ENCODE measurements at regions not wholly inside any gene's neighbourhood (a gene's known extent, or its start where the extent isn't known, plus 50 kb on each side); places are given as distances from the start of the nearest gene placed in this dataset.

- DNase-seq (no peak), ATAC-seq (no peak)
- no peaks in the 10 kb centered on the region for H3K4me1 ChIP-seq
- H3K27ac ChIP-seq: no peak overlapping the region
- no peaks in the 10 kb centered on the region for H3K27me3 ChIP-seq
- intact Hi-C loops (cut with DNase I): no loop called here
- no peak overlapping the region for H3K4me3 ChIP-seq
- TF ChIP-seq, protein P1, sequence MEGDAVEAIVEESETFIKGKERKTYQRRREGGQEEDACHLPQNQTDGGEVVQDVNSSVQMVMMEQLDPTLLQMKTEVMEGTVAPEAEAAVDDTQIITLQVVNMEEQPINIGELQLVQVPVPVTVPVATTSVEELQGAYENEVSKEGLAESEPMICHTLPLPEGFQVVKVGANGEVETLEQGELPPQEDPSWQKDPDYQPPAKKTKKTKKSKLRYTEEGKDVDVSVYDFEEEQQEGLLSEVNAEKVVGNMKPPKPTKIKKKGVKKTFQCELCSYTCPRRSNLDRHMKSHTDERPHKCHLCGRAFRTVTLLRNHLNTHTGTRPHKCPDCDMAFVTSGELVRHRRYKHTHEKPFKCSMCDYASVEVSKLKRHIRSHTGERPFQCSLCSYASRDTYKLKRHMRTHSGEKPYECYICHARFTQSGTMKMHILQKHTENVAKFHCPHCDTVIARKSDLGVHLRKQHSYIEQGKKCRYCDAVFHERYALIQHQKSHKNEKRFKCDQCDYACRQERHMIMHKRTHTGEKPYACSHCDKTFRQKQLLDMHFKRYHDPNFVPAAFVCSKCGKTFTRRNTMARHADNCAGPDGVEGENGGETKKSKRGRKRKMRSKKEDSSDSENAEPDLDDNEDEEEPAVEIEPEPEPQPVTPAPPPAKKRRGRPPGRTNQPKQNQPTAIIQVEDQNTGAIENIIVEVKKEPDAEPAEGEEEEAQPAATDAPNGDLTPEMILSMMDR (IDR thresholded peaks at IDR 0.05): no peak
- TF ChIP-seq POLR2A (IDR thresholded peaks at IDR 0.05): no peak
- WGBS, 4 donors: 46 to 54% (median 47%) methylated on average over 3 of the region's 3 CpGs
- no peaks in the 10 kb centered on the region for H3K36me3 ChIP-seq
- no peaks in the 10 kb centered on the region for H3K9me3 ChIP-seq
Measured at GRCh38 chrX:128310912-128311311, 258.7 kb upstream of the ACTRT1 start.

- no peak for ATAC-seq
- no peaks in the 10 kb centered on the region for H3K27me3 ChIP-seq
- no peak overlapping the region for H3K27ac ChIP-seq
- H3K4me3 ChIP-seq: no peak overlapping the region
- no peaks in the 10 kb centered on the region for H3K36me3 ChIP-seq
- 50 to 83% (median 74%) methylated on average over 1 of the region's 1 CpG for WGBS, 4 donors
- intact Hi-C loops (cut with DNase I): no loop called here
- H3K9me3 ChIP-seq: no peaks in the 10 kb centered on the region
- TF ChIP-seq, protein P1 (IDR thresholded peaks at IDR 0.05): no peak
- TF ChIP-seq POLR2A (IDR thresholded peaks at IDR 0.05): no peak
- no peaks in the 10 kb centered on the region for H3K4me1 ChIP-seq
- no peak for DNase-seq
Measured at GRCh38 chrX:128309311-128309710, 257.1 kb upstream of the ACTRT1 start.

GRCh38 chrX:128294198-128294597 lies 242.0 kb upstream of the ACTRT1 start:
- WGBS, 4 donors: 65 to 77% (median 71%) methylated on average over 2 to 3 of the region's 3 CpGs
- intact Hi-C loops (cut with DNase I): no loop called here
- H3K9me3 ChIP-seq: peaks cover 0 to 4% (median 0%) of the 10 kb centered on the region in 12 donors
- H3K27ac ChIP-seq: no peak overlapping the region
- H3K4me3 ChIP-seq: no peak overlapping the region
- no peaks in the 10 kb centered on the region for H3K27me3 ChIP-seq
- no peaks in the 10 kb centered on the region for H3K4me1 ChIP-seq
- no peak for ATAC-seq
- H3K36me3 ChIP-seq: no peaks in the 10 kb centered on the region
- no peak for DNase-seq
- no peak for TF ChIP-seq POLR2A (IDR thresholded peaks at IDR 0.05)
- TF ChIP-seq, protein P1 (IDR thresholded peaks at IDR 0.05): no peak

GRCh38 chrX:128287693-128288092 lies 235.5 kb upstream of the ACTRT1 start:
- no peak overlapping the region for H3K27ac ChIP-seq
- H3K4me3 ChIP-seq: no peak overlapping the region
- no peaks in the 10 kb centered on the region for H3K36me3 ChIP-seq
- no peaks in the 10 kb centered on the region for H3K4me1 ChIP-seq
- intact Hi-C loops (cut with DNase I): no loop called here
- H3K27me3 ChIP-seq: no peaks in the 10 kb centered on the region
- no peak for DNase-seq
- TF ChIP-seq, protein P1 (IDR thresholded peaks at IDR 0.05): no peak
- no peak for TF ChIP-seq POLR2A (IDR thresholded peaks at IDR 0.05)
- WGBS, 4 donors: 82 to 93% (median 84%) methylated on average over 1 of the region's 1 CpG; no CpG with 5 or more reads in 1 of the 4 donors
- no peak for ATAC-seq
- H3K9me3 ChIP-seq: peaks cover 0 to 4% (median 0%) of the 10 kb centered on the region in 12 donors

Data from heart left ventricle (tissue), 16 donors.